Endometrium (tissue), 2 donors: ENCODE measurements at regions not wholly inside any gene's neighbourhood (a gene's known extent, or its start where the extent isn't known, plus 50 kb on each side); places are given as distances from the start of the nearest gene placed in this dataset.

ENCODE experiments used
- FAIRE-seq: peaks from 2 replicates; lab custom pipeline; 2012; peaks lifted over from hg19 to GRCh38; lab: Jason Lieb, UNC
- donor health status: control.
- donor health status: control.

DNA sequence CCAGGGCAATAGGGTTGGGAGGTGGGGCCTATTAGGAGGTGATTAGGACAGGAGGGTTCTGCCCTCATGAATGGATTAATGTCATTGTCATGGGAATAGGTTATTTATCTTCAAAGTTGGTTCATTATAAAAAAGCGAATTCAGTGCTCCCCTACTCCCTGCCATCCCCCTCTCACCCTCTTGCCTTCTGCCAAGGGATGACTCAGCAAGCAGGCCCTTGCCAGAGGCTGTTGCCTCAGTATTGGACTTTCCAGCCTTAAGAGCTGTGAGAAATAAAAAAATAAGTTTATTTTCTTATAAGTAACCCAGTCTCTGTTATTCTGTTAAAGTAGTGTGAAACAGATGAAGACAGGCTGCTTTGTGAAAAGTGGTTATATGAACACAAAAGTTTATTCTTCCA, 381.1 kb upstream of the ZFP64 start:
- no peak for FAIRE-seq

DNA sequence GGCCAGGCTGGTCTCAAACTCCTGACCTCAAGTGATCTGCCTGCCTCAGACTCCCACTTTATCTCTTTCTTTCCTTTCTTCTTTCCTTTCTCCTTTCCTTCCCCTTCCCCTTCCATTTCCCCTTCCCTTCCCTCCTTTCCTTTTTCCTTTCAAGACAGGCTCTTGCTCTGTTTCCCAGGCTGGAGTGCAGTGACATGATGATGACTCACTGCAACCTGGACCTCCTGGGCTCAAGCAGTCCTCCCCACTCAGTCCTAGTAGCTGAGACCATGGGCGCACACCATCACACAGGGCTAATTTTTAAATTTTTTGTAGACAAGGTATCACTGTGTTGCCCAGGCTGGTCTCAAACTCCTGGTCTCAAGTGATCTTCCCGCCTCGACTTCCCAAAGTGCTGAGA, 377.6 kb upstream of the ZFP64 start:
- FAIRE-seq: no peak

DNA sequence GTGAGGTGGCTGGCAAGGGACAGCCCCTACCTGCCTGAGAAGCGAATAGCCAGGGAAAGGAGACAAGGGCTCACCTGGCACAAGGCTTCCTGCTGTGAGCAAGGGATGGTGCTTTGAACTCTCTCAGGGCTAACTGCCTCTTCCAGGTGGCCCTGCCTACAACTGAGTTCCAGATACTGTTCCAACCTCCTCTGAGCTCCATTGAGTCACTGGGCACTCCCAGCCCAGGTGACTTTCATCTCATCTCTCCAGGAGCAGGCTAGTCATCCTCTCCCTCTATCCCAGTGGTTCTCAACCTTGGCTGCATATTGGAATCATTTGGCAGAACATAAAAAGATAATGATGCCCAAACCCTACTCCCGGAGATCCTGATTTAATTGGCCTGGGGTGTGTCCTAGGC, 374.0 kb upstream of the ZFP64 start:
- FAIRE-seq: no peak

DNA sequence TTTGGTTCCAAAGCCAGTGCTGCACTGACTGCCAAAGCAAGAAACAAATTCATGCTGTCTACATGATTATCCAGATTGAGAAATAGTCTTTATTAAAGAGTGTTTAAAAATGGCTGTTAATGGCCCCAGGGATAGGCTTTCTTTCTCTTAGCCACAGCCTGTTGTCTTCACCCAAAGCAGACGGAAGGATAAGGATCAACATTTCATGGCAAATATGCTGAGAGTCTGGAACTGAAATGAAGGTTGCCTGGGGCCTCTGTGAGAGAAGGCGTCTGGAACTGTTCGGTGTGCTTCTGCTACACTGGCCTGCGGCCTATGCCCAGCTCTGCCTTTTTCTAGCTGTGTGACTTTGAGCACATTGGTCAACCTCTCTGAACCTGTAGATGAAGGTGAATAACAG, 373.0 kb upstream of the ZFP64 start:
- no peak for FAIRE-seq

DNA sequence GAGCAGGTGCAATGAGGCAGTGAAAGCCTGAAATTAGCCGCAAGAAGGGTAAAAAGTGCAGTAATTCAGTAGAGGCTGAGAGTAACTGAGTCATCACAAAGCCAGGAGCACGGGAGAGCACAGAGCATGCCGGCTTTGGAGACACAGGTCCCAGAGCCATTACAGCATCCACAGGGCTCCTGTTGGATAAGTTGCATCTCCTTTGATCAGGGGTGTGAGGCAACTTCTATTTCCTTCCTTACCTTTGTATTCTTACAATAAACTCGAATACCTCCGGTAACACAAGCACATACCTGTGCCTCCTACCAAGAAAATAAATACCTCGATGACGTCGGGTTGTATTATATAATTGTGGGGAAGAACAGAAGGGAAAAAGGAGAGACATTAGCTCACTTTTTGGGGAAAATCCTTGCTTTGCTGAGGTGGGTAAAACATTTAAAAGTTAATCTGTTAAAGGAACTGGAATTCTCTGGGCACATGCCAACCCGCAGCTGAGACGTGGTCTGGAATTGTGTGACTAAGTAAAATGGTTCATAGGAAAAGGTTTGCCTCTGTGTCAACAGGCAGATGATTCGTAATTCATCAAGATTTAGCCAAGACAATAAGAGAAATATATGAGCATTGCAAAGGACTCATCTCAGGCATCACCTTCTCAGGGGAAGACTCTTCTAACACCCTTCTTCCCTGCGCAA, 360.7 kb upstream of the ZFP64 start:
- FAIRE-seq: no peak

DNA sequence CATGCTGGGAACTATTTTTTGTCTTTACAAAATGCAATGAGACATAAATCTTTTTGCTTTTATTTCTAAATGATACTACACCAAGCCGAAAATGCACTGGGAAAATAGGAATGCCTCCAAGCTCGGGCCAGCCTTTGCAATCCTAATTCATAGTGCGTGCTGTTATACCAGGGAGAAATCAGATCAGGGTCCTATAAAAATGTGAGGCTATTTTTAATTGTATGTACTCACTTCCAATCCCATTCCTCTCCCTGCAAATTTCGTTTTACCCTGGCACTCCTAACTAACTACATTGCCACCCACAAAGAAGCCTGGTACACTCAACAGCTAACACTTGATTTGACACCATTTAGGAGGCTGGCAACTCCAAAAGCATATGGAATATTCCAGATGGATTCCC, 350.6 kb upstream of the ZFP64 start:
- no peak for FAIRE-seq

DNA sequence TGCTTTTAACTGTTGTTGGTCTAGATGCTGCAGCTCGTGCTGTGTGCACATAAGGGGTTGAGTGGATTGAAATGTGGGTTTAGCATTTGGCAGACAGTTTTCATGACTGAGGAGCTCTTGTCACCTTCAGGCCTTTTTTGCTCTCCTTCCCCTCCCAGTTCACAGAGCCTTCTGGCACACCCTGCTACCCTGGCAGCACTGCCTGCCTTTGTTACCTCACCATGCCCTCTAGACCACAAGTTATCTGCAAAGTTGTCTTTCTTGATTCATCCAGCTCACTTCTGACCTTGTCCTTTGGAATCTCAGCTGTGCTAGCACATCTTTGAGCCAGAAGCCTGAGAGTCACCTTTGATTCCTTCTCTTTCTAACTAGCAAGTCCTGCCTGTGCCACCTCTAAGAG, 348.9 kb upstream of the ZFP64 start:
- no peak for FAIRE-seq

DNA sequence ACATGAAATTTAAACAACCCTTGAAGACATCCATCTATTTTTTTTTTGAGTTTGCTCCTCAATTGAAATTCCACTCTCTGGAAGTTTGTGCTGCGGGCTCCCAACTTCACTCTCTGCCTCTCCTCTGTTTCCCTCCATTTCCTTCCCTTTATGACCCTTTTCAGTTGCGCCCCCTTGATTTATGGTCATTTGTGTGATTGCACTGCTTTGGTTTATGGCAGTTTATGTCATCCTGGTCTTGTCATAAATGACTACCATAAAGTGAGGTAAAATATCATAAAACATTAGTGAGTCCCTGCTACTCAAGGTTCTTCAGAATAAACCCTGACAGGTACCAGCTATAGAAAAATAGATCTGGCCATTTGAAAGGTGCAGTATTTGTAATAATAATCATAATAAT, 348.3 kb upstream of the ZFP64 start:
- FAIRE-seq: no peak

DNA sequence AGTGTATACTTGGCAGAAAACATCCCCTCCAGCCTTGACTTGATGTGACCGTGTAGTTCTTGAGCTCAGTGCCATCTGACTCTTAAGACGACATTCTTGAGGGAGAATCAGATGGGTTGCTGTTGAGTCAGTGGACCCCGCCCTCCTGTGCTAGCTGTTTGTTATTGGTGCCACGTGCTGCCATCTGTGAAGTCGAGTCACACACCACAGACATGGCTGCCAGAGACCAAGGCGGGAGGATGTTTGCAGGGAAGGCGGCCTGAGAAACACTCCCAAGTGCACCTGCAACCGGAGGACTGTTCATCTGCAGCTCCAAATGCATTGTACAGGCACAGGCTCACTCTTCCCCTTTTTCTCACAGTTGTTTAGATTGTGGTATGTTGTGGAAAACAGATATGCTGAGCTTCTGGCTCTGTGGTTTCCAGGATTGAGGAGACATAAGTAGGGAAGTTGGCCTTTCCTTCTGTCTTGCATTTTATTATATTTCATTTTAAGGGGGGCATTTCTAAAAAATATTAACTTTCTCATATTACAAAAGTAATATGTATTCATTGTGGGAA, 345.3 kb upstream of the ZFP64 start:
- no peak for FAIRE-seq

DNA sequence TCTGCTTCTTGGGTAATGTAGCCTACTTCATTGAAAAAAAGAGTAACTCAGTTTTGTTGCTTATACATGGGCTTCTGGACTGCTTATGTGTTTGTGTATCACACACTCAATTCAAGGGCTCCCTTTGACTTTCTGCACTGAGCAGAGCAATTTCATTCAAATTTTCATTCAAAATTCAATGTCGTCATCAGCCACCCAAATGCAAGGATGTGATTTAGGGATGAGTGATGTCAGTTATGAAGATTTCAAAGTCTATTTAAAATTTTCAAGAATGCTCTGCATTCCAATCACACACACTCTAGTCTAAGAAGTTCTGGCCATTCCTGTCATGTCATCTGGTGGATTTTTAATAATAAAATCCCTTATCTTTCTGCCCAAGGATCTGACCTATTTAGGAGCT, 344.5 kb upstream of the ZFP64 start:
- no peak for FAIRE-seq

DNA sequence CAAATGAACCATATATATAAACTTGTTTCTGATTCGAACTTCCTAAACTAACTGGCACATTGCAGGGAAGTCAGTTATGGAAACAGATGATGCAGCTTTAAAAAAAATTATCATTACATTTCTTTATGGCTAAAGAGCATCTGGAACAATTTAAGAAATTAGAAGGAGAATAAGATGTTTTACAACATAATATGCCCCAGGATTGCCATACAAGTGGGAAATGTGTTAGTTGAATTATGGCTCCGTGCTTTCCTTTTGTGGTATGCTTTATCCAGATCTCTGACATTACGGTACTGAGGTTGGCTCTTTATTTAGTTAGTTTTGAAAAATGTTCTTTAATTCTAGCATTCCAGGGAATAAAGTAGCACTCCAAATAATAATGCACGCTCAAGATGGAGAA, 343.0 kb upstream of the ZFP64 start:
- FAIRE-seq: no peak

DNA sequence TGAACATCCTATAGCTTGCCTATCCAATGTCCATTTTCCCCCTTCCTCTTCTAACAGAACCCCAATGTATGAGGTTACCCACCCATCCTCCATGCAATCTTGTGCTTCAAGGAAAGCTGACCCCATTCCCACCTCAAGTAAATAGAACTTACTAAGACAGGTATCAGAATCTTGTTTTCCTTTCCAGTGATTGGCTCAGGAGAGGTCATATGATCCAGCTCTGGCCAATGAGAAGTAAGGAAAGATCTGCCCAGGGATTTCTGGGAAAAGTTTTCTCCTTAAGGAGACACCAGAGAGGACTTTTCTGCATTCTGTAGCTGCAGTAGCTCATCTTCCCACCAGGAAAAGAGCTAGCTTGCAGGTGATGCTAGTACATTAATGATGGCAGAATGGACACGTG, 341.8 kb upstream of the ZFP64 start:
- FAIRE-seq: no peak

DNA sequence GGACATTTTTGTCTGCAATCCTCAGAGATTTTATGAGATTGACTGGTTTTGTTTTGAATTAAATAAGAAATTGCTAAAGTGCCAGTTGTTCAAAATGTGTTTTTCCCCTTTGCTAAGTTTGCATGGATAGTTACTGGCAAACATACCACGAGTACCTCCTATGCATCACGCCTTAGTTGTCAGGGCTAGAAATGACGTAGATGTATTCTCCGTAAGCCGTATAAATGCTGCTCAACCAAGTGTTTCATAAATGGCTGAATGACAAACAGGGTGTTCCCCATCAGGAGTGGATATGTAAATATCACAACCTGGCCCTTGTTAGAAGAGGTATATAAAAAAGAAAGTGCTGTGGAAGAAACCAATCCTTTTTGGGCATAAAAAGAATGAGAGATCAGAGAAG, 341.1 kb upstream of the ZFP64 start:
- FAIRE-seq: no peak

DNA sequence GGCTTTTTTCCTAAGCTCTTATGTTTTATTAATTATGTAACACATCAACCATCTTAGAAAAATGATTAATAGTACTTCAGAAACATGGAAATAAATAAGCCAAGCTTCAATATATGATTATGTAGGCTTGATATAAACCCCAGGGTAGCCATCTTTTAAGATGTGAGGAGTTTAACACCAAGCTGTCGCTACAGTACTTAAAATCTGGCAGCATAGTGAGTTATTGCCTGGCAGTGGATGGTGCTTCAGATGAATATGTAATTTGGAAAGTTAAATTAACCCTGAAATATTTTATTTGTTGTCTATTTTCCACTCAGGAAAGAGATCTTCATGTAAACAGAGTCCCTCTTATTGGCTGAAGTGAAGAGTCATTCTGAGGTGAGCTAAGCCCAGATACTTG, 339.0 kb upstream of the ZFP64 start:
- FAIRE-seq: no peak

DNA sequence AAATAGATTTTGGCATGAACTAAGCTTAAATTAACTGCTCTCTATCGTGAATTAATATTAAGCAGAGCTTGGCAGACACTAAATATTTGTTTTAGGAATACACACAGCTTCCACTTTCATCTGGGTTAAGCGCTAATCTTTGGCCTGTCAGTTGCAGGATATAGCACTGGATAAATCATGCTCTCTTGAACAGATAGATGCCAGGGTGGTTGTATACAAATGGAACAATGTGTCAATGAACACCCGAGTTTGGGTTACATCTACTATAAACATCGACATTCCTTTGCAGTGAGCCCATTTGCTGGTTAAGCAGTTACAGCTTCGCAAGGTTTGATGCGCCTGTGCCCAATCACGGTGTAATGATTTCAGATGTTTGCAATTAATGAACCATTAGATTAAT, 338.2 kb upstream of the ZFP64 start:
- FAIRE-seq: no peak

DNA sequence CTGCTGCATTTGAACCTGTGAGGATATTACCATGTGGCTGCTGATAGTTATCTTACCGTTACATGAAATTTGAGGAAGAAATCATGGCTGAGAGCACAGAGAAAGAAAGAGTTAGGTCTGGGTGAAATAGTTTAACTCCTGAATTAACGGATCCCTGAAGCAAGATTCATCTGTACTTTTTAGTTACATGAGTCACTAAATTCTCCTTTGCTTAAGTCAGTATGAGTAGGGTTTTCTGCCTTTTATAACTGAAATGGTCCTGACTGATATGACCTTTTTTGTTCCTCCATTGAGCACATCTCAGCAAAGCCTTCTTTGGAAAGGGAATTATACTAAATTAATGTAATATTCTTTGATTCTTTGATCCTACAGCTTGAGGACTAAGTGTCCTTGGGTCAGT, 333.3 kb upstream of the ZFP64 start:
- FAIRE-seq: no peak

DNA sequence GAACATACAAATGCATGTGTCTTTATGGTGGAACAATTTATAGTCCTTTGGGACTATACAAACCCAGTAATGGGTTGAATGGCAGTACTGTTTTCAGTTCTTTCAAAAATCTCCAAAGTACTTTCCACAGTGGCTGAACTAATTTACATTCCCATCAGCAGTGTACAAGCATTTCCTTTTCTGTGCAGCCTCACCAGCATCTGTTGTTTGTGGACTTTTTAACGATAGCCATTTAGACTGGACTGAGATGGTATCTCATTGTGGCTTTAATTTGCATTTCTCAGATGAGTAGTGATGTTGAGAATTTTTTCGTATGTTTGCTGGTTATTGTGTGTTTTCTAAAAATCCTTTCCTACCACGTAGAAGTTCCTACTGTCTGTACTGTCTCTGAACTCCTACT, 327.2 kb upstream of the ZFP64 start:
- FAIRE-seq: no peak

DNA sequence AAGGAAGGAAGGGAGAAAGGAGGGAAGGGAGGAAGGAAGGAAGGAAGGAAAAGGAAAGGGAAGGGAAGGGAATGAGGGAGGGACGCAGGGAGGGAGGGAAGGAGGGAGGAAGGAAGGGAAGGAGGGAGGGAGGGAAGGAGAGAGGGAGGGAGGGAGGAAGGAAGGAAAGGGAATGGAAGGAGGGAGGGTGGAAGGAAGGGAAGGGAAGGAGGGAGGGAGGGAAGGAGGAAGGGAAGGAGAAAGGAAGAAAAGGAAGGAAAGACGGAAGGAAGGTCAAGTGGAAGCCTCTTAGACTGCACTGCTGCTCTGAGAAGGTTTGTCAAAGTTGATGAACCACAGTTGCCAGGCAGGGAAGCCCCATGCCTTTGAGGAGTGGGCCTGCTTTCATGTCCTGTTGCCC, 324.3 kb upstream of the ZFP64 start:
- no peak for FAIRE-seq

DNA sequence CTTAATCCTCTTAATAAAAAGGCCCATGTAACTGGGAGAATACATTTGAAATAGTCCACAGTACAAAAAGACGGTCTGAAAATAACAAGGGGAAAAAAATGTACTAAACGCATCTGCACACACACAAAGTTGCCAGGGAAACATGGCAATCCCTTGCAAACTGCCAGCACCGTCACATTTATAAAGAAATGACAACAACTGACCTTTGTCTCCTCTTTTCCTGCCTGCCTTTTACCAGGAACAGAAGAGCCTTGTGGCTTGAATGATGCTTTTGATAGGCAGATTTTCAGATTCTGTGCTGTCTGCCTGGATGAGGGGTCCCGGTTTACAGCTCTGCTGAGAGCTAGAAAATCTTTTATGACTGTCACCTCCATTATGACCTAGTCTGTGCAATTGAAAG, 308.6 kb upstream of the ZFP64 start:
- FAIRE-seq: no peak

DNA sequence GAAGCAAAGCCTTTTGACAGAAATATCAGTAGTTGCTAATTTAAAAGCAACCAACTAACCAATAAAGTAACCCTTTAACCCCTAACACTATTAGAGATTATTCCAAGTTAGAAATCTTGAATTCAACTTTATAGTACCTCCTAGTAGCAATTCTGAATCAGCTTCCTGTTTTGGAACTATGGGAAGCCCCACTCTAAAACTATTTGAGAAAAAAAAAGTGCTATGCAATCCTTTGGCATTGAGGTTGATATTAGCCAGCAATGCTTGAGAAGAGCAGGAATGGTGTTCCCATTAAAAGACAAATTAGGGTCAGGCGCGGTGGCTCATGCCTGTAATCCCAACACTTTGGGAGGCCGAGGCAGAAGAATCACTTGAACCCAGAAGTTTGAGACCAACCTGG, 306.2 kb upstream of the ZFP64 start:
- no peak for FAIRE-seq

DNA sequence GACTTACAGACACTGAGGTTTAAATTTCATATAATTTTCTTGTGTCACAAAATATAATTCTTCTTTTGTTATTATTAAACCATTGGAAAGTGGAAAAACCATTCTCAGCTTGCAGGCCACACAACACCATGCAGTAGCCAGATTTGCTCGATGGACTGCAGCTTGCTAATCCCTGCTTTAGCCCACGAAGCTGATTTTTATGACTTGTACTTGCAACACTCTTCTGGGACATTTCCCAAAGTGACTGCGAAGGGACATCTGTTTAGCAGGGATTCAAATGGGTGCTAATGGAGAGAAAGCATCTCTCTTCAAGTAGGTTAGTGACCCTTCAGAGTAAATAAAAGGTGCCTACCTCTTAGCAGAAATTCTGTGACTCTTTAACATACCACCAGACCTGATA, 304.6 kb upstream of the ZFP64 start:
- no peak for FAIRE-seq

DNA sequence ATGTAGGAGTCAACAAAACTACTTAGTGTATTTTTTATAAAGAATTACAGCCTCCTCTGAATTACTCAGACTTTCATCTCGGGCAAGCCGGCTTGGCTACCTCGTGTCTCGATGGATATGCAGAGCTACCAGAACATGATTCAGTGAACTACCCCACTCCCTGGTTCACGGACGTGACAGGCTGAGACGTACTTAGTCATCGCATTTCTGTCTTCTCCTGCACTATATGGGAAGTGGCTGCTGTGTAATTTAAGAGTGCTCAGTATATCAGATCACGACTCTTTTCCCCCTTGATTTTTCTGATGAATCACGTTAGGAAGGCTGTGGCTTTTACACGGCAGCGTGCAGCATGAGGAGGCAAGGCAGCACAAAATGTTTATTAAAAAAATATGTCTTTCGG, 302.7 kb upstream of the ZFP64 start:
- no peak for FAIRE-seq

DNA sequence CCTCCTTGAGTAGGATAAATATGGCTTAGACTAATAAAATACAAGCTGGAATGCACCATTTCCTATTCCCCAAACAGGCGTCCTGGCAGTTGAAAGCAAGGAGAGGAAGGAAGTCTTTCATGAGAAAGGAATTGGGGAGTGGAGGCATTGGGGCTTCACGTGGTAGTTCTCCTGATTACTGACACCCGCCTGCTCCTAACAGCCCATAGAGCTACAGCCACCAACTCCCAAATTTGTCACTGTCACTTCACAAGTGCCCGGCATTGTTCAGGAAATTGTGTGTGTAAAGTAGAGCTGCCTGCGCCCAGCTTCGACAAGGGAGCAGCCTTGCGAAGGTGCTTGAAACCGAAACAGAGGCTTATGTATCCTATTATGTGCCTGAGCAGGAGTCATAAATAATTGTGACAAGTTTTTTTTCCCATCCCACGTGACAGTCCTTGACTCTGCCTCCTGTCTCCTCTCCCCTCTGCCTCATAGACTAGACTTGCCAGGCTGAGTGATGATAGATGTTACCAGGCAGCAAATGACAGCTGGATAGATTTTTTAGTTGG, 301.7 kb upstream of the ZFP64 start:
- no peak for FAIRE-seq

DNA sequence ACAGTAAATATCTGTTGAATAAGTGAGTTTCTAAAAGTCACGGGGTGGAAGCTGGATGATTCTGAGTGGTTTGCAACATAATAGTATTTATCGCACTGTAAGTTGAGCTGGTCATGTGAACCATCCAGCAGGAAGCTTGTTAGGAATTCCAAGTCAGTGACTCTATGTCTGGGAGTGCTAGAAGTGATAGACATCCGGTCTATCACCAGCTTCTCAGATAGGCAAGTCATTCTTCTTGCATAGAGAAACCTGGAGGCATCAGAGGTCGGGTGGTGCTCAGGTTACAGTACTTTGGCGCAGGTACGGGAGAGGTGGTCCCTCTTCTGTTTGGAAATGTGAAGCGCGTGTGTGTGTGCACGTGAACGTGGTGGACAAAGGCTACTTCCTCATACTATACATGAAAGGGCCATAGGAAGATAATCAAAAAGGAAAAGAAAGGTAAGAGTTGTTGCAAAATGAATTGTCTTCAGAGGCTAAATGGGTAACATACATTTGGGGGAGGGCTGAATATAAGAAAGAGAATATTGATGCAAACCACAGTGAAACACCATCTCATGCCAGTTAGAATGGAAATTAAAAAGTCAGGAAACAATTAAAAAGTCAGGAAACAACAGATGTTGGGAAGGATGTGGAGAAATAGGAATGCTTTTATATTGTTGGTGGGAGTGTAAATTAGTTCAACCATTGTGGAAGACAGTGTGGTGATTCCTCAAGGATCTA, 299.3 kb upstream of the ZFP64 start:
- FAIRE-seq: no peak
